A549 (cell line): ENCODE measurements at regions not wholly inside any gene's neighbourhood (a gene's known extent, or its start where the extent isn't known, plus 50 kb on each side); places are given as distances from the start of the nearest gene placed in this dataset.

ENCODE experiments used
- ESRRA ChIP-seq: fragments of 150-350 bp; IDR thresholded peaks from 2 replicates; pipeline ENCODE4 v1.6.1; 2014; ENCODE audit warnings: mild to moderate bottlenecking, low read length, borderline replicate concordance
- FOXS1 ChIP-seq: fragments of 250-450 bp; sonication (Bioruptor Pico); IDR thresholded peaks from 2 replicates; pipeline ENCODE4 v1.5.0; 2020; ENCODE audit warnings: mild to moderate bottlenecking, moderate library complexity
- MAFK ChIP-seq: fragments of 450-650 bp; IDR thresholded peaks from 2 replicates; pipeline ENCODE4 v1.6.1; 2014; ENCODE audit not compliant: partially characterized antibody
- POLR2A ChIP-seq: IDR thresholded peaks from 2 replicates; pipeline ENCODE4 v1.6.1; 2012; ENCODE audit warnings: mild to moderate bottlenecking, low read length
- TP53 ChIP-seq: fragments of 250-450 bp; sonication (Bioruptor Pico); IDR thresholded peaks from 2 replicates; pipeline ENCODE4 v1.5.0; 2021; ENCODE audit warnings: mild to moderate bottlenecking, moderate library complexity
- TF ChIP-seq, protein P1 (sequence below): fragments of 150-350 bp; IDR thresholded peaks from 2 replicates; pipeline ENCODE4 v1.6.1; 2014; ENCODE audit warnings: low read depth, mild to moderate bottlenecking, low read length
- TF ChIP-seq, protein P2 (sequence below): fragments of 200-600 bp; sonication (generic); IDR thresholded peaks from 2 replicates; pipeline ENCODE4 v1.6.1; 2016; ENCODE audit warnings: antibody characterized with exemption, mild to moderate bottlenecking, moderate library complexity
- TF ChIP-seq, protein P3 (sequence below): IDR thresholded peaks from 2 replicates; pipeline ENCODE4 v1.6.1; 2012

DNA sequence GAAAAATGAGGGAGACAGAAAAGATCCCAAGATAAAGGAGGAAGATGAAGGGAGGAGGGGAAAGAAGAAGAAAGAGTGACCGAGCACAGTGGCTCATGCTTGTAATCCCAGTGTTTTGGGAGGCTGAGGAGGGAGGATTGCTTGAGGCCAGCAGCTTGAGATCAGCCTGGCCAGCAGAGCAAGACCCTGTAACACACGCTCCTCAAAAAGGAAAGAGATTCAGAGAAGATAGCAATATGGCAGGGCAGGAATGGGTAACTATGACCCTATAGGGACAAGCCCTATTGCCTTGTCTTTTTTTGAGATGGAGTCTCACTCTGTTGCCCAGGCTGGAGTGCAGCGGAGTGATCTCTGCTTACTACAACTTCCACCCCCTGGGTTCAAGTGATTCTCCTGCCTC is 116.9 kb upstream of the MAP1LC3B2 start:
- TF ChIP-seq, protein P1, sequence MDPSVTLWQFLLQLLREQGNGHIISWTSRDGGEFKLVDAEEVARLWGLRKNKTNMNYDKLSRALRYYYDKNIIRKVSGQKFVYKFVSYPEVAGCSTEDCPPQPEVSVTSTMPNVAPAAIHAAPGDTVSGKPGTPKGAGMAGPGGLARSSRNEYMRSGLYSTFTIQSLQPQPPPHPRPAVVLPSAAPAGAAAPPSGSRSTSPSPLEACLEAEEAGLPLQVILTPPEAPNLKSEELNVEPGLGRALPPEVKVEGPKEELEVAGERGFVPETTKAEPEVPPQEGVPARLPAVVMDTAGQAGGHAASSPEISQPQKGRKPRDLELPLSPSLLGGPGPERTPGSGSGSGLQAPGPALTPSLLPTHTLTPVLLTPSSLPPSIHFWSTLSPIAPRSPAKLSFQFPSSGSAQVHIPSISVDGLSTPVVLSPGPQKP: no peak
- TF ChIP-seq, protein P2, sequence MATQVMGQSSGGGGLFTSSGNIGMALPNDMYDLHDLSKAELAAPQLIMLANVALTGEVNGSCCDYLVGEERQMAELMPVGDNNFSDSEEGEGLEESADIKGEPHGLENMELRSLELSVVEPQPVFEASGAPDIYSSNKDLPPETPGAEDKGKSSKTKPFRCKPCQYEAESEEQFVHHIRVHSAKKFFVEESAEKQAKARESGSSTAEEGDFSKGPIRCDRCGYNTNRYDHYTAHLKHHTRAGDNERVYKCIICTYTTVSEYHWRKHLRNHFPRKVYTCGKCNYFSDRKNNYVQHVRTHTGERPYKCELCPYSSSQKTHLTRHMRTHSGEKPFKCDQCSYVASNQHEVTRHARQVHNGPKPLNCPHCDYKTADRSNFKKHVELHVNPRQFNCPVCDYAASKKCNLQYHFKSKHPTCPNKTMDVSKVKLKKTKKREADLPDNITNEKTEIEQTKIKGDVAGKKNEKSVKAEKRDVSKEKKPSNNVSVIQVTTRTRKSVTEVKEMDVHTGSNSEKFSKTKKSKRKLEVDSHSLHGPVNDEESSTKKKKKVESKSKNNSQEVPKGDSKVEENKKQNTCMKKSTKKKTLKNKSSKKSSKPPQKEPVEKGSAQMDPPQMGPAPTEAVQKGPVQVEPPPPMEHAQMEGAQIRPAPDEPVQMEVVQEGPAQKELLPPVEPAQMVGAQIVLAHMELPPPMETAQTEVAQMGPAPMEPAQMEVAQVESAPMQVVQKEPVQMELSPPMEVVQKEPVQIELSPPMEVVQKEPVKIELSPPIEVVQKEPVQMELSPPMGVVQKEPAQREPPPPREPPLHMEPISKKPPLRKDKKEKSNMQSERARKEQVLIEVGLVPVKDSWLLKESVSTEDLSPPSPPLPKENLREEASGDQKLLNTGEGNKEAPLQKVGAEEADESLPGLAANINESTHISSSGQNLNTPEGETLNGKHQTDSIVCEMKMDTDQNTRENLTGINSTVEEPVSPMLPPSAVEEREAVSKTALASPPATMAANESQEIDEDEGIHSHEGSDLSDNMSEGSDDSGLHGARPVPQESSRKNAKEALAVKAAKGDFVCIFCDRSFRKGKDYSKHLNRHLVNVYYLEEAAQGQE: no peak
- no peak for TF ChIP-seq MAFK
- TF ChIP-seq, protein P3, sequence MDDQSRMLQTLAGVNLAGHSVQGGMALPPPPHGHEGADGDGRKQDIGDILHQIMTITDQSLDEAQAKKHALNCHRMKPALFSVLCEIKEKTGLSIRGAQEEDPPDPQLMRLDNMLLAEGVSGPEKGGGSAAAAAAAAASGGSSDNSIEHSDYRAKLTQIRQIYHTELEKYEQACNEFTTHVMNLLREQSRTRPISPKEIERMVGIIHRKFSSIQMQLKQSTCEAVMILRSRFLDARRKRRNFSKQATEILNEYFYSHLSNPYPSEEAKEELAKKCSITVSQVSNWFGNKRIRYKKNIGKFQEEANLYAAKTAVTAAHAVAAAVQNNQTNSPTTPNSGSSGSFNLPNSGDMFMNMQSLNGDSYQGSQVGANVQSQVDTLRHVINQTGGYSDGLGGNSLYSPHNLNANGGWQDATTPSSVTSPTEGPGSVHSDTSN: no peak
- no peak for TF ChIP-seq FOXS1 (CRISPR knock-in tag)
- no peak for TF ChIP-seq TP53 (CRISPR knock-in tag)
- no peak for TF ChIP-seq ESRRA
- no peak for TF ChIP-seq POLR2A
